ENCODE measurements at regions not wholly inside any gene's neighbourhood (a gene's known extent, or its start where the extent isn't known, plus 50 kb on each side); places are given as distances from the start of the nearest gene placed in this dataset.

DNA sequence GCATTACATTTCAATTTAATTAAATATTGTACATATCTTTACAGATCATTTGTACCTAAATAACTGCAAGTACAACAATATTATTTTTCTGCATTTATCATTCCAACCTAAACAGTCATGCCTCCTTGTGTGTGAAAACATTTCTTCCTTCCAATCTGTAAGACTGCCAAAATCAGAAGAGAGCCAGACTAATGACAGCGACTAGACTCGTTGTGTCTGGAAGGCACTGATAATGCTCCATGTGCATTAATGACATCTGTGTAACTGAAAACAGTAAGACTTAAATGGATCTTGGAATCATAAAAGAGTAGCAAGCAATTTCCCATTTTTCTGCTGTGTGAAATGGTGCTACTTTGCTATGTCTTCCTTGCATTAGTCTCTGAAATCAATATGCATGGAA lies 278.0 kb upstream of the DSEL start:
- TF ChIP-seq ZFX (IDR thresholded peaks at IDR 0.05) = no peak
- TF ChIP-seq, protein P1, sequence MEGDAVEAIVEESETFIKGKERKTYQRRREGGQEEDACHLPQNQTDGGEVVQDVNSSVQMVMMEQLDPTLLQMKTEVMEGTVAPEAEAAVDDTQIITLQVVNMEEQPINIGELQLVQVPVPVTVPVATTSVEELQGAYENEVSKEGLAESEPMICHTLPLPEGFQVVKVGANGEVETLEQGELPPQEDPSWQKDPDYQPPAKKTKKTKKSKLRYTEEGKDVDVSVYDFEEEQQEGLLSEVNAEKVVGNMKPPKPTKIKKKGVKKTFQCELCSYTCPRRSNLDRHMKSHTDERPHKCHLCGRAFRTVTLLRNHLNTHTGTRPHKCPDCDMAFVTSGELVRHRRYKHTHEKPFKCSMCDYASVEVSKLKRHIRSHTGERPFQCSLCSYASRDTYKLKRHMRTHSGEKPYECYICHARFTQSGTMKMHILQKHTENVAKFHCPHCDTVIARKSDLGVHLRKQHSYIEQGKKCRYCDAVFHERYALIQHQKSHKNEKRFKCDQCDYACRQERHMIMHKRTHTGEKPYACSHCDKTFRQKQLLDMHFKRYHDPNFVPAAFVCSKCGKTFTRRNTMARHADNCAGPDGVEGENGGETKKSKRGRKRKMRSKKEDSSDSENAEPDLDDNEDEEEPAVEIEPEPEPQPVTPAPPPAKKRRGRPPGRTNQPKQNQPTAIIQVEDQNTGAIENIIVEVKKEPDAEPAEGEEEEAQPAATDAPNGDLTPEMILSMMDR (conservative IDR thresholded peaks at IDR 0.05) = no peak

DNA sequence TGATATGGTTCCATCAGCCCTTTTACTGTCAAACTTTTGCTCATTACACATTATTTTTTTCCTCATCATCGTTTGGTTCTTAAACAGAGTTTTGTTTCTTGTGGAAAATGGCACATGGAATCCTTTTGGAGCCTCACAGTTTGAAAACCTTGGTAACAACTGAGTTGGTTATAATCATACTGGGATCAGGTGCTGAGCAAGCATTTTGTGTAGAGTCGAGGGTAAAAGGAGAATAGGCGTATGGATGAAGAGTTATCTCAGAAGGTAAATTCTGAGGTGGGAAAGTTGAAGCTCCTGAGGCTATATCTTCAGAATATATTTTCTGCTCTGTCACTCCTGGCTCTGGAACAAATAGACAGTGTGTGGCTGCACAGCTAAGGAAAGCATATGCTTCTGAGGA lies 274.0 kb upstream of the DSEL start:
- TF ChIP-seq ZFX (IDR thresholded peaks at IDR 0.05) = no peak
- TF ChIP-seq, protein P1 (conservative IDR thresholded peaks at IDR 0.05) = no peak
- no peak overlapping the region for H3K27ac ChIP-seq

More for the DNA sequence above, 278.0 kb upstream of the DSEL start:
- H3K27ac ChIP-seq = no peak overlapping the region

DNA sequence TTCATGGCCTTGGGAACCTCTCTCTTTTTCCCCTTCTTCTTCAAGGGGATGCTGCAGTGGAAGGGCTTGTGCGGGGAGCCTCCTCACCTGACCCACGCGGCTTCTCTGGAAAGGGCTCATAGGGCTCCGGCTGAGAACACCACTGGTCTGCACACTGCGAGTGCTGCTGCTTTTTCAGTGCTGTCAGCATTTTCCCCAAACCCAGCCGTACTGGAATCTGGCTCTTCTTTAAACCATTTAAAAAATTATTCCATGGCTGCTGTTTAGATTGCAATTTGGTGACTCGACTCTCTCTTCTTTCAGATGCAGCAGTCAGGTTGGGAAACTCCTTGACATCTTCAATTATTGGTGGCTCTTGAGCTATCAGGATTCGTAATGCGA lies 272.6 kb upstream of the DSEL start:
- no peak overlapping the region for H3K27ac ChIP-seq
- TF ChIP-seq, protein P1 (conservative IDR thresholded peaks at IDR 0.05) = no peak
- TF ChIP-seq ZFX (IDR thresholded peaks at IDR 0.05) = no peak

DNA sequence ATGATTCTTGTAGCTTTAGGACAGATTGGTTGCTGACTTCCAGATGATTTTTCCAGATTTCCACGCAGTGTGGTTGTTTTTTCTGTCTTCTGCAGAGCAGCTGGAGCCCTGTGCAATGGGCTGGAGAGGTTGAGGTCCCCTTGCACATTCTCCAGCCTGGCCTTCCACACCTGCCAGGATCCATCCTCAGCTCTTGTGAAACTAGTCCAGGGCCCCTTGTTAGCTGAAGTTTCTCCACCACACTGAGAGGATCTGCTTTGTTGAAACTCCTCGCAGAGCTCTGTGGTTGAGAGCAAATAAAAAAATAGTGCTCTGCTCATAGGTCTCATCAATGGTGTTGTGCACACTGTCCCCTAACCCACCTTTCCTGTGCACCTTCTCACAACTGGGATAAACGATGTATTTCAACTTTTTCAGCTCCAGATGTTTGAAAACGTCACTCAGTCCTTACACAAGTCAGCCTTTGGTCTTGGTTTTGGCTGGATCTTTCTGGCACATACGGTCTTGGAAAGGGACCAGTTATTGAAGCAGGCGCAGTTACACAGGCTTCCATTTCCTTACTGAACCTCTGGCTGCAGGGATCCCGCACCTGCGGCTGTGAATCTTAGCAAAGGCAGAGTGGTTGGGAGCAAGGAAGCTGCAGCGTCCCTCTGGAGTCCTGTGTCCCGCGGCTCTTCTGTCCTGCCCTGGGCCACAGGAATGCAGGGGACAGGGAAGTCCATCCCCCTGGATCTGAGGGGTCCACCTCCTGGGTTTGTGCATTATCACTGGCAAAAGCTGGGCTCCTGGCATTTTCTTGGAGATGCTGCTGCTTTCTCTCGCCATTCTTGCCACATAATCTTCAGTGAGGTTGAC lies 272.0 kb upstream of the DSEL start:
- TF ChIP-seq ZFX (IDR thresholded peaks at IDR 0.05) = no peak
- TF ChIP-seq, protein P1 (conservative IDR thresholded peaks at IDR 0.05) = no peak
- H3K27ac ChIP-seq = no peak overlapping the region

DNA sequence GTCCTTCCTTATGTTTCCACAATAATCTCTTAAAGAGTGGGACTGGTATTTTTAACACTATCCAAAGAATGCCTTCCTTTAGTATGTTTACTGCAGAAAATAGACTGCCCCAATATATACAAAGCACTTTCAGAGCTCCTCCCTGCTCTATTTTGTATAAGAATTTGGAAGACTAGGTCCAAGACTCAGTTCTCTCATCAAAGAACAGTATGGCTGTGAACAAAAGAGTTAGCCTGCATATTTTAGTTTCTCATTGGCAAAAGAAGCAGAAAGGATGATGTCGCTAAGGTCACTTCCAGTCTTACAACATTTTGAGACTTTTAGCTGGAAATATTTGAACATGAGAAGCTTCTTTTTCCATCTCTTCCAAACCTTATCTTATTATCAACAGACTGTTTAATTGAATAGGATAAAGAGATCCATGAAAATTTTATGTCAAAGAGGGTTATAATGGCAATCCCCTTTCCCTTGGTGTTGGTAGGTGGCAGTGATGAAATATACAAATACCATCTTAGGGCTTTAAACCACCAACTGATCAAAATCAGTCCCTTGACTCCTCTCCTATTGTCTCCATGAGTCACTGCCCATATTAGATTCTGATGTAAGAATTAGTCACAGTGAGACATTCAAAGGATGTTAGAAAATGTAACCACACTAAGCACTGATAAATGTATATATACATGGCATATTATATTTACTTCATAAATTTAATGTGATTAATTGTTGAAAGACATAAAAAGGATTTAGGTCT lies 266.9 kb upstream of the DSEL start:
- H3K27ac ChIP-seq = no peak overlapping the region
- no peak for TF ChIP-seq ZFX (IDR thresholded peaks at IDR 0.05)
- TF ChIP-seq, protein P1 (conservative IDR thresholded peaks at IDR 0.05) = no peak

DNA sequence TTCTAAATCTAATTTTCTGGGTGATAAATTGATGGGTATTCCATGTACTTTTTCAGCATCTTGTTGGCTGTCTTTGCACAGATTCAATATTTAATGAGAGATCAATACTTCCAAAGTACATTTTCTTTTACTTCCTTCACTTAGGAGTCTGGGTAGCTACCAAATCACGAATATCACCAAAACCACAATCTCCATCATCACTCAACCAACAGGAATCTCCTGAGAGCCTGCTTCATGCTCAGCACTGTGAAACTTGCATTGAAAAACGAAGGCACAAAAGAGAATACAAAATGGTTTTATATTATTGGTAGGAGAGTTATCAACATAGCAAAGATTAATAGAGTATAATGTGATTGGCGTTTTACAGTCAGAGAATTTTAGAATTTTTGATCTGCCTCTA lies 261.5 kb upstream of the DSEL start:
- TF ChIP-seq, protein P1 (conservative IDR thresholded peaks at IDR 0.05) = no peak
- no peak for TF ChIP-seq ZFX (IDR thresholded peaks at IDR 0.05)
- H3K27ac ChIP-seq = no peak overlapping the region

DNA sequence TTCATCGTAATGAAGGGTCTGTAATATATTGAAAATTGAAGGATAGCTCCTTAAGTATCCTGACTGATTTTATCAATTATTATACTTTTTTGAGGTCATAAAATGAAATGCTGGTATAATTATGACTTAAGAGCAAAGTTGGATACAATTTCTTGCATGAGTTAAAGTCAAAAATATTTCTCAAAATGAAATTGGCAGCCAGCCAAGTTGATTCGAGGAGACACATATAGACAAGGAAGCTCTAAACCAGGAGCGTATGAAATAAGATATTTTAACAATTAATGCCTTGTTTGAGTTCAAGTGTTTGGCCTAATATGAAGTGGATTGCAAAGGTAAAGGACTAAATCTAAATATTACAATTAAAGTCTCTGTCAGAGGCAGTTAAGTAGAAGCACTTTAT lies 260.4 kb upstream of the DSEL start:
- H3K27ac ChIP-seq = no peak overlapping the region
- TF ChIP-seq ZFX (IDR thresholded peaks at IDR 0.05) = no peak
- TF ChIP-seq, protein P1 (conservative IDR thresholded peaks at IDR 0.05) = no peak

Measured in C4-2B (cell line).